H9 (cell line): ENCODE measurements at regions not wholly inside any gene's neighbourhood (a gene's known extent, or its start where the extent isn't known, plus 50 kb on each side); places are given as distances from the start of the nearest gene placed in this dataset.

ENCODE experiments used
- DNase-seq: peaks from one replicate; pipeline ENCODE4 v3.0.0-alpha.2; 2017
- H2AFZ ChIP-seq: one replicate; pipeline ENCODE4 v1.6.1; 2013; ENCODE audit warnings: mild to moderate bottlenecking, low read length, control low read depth, moderate library complexity
- H2AK5ac ChIP-seq: 2 replicates; pipeline ENCODE4 v1.6.1; 2013; ENCODE audit warnings: low read length, control low read depth, mixed read lengths; ENCODE audit not compliant: insufficient read length
- H2BK120ac ChIP-seq: one replicate; pipeline ENCODE4 v1.6.1; 2013; ENCODE audit warnings: low read depth, mild to moderate bottlenecking, low read length, control low read depth, inconsistent platforms; ENCODE audit not compliant: poor library complexity, severe bottlenecking
- H2BK12ac ChIP-seq: 2 replicates; pipeline ENCODE4 v1.6.1; 2013; ENCODE audit warnings: low read length, control low read depth, mixed read lengths, low read depth; ENCODE audit not compliant: insufficient read length
- H2BK15ac ChIP-seq: 2 replicates; pipeline ENCODE4 v1.6.1; 2013; ENCODE audit warnings: low read depth, low read length, control low read depth
- H2BK20ac ChIP-seq: one replicate; pipeline ENCODE4 v1.6.1; 2013; ENCODE audit warnings: low read depth, mild to moderate bottlenecking, low read length, control low read depth, inconsistent platforms; ENCODE audit not compliant: poor library complexity, severe bottlenecking
- H2BK5ac ChIP-seq: 2 replicates; pipeline ENCODE4 v1.6.1; 2013; ENCODE audit warnings: low read length, control low read depth, mixed read lengths; ENCODE audit not compliant: insufficient read length
- H3K14ac ChIP-seq: 2 replicates; pipeline ENCODE4 v1.6.1; 2013; ENCODE audit warnings: low read length, control low read depth; ENCODE audit not compliant: insufficient read depth
- H3K18ac ChIP-seq: 2 replicates; pipeline ENCODE4 v1.6.1; 2013; ENCODE audit warnings: low read depth, mild to moderate bottlenecking, mixed read lengths, low read length, control low read depth; ENCODE audit not compliant: insufficient read length
- H3K23ac ChIP-seq: 2 replicates; pipeline ENCODE4 v1.6.1; 2013; ENCODE audit warnings: low read length, control low read depth, mixed read lengths, low read depth; ENCODE audit not compliant: insufficient read length
- H3K23me2 ChIP-seq: 2 replicates; pipeline ENCODE4 v1.6.1; 2013; ENCODE audit warnings: low read depth, mild to moderate bottlenecking, mixed read lengths, low read length, control low read depth; ENCODE audit not compliant: insufficient read length, poor library complexity, severe bottlenecking
- H3K27ac ChIP-seq: 2 replicates; pipeline ENCODE4 v1.5.1; 2013; ENCODE audit warnings: low read length, control low read depth, mixed read lengths, low read depth; ENCODE audit not compliant: insufficient read length
- H3K27me3 ChIP-seq: 2 replicates; pipeline ENCODE4 v1.6.1; 2013; ENCODE audit warnings: low read length, control low read depth, inconsistent platforms; ENCODE audit not compliant: insufficient read depth
- H3K4ac ChIP-seq: 2 replicates; pipeline ENCODE4 v1.6.1; 2013; ENCODE audit warnings: low read depth, mild to moderate bottlenecking, control low read depth, inconsistent platforms, low read length, moderate library complexity
- H3K4me1 ChIP-seq: 2 replicates; pipeline ENCODE4 v1.6.1; 2013; ENCODE audit warnings: low read length, control low read depth, inconsistent platforms; ENCODE audit not compliant: insufficient read depth
- H3K4me2 ChIP-seq: 2 replicates; pipeline ENCODE4 v1.6.1; 2013; ENCODE audit warnings: low read length, control low read depth, mixed read lengths; ENCODE audit not compliant: insufficient read length, insufficient read depth
- H3K56ac ChIP-seq: 2 replicates; pipeline ENCODE4 v1.6.1; 2013; ENCODE audit warnings: low read depth, mild to moderate bottlenecking, mixed read lengths, low read length, control low read depth; ENCODE audit not compliant: insufficient read length
- H3K79me1 ChIP-seq: 2 replicates; pipeline ENCODE4 v1.6.1; 2013; ENCODE audit warnings: low read depth, mild to moderate bottlenecking, moderate library complexity, low read length, control low read depth, inconsistent platforms; ENCODE audit not compliant: insufficient read depth, poor library complexity, severe bottlenecking
- H3K79me2 ChIP-seq: 2 replicates; pipeline ENCODE4 v1.6.1; 2013; ENCODE audit warnings: low read length, control low read depth, inconsistent platforms; ENCODE audit not compliant: insufficient read depth
- H3K9ac ChIP-seq: 2 replicates; pipeline ENCODE4 v1.6.1; 2013; ENCODE audit warnings: low read length, control low read depth, mixed read lengths; ENCODE audit not compliant: insufficient read length; ENCODE audit errors: extremely low read depth
- H3K9me3 ChIP-seq: one replicate; pipeline ENCODE4 v1.6.1; 2013; ENCODE audit warnings: low read depth, low read length, inconsistent platforms; ENCODE audit not compliant: control insufficient read depth
- H3T11ph ChIP-seq: one replicate; pipeline ENCODE4 v1.6.1; 2013; ENCODE audit warnings: mild to moderate bottlenecking, low read length, control low read depth, inconsistent platforms
- H4K20me1 ChIP-seq: one replicate; pipeline ENCODE4 v1.6.1; 2013; ENCODE audit not compliant: control insufficient read depth, insufficient read length, insufficient read depth
- H4K5ac ChIP-seq: 2 replicates; pipeline ENCODE4 v1.6.1; 2013; ENCODE audit warnings: low read depth, mild to moderate bottlenecking, mixed read lengths, low read length, control low read depth; ENCODE audit not compliant: insufficient read length
- H4K8ac ChIP-seq: replicated peaks from 2 replicates; pipeline ENCODE4 v1.6.1; 2013; ENCODE audit warnings: low read length, control low read depth, mixed read lengths, low read depth; ENCODE audit not compliant: insufficient read length
- H4K91ac ChIP-seq: 2 replicates; pipeline ENCODE4 v1.6.1; 2013; ENCODE audit warnings: low read depth, mild to moderate bottlenecking, moderate library complexity, mixed read lengths, low read length, control low read depth; ENCODE audit not compliant: insufficient read length
- H3K27ac Mint-ChIP-seq, 3 experiments: 2 replicates in 2 of 3; 3 replicates in 1 of 3; pipeline ENCODE4 v1.8.0; 2020 to 2021; ENCODE audit warnings: mixed read lengths in 3 of 3, mild to moderate bottlenecking in 1 of 3, moderate library complexity in 1 of 3
- H3K27me3 Mint-ChIP-seq: 2 replicates; pipeline ENCODE4 v1.8.0; 2021; ENCODE audit warnings: low read depth, mild to moderate bottlenecking, moderate library complexity, mixed read lengths
- H3K36me3 Mint-ChIP-seq, 3 experiments: 2 replicates in 2 of 3; 3 replicates in 1 of 3; pipeline ENCODE4 v1.8.0; 2020 to 2021; ENCODE audit warnings: low read depth in 3 of 3, mixed read lengths in 3 of 3; ENCODE audit not compliant: insufficient read depth in 1 of 3
- H3K4me1 Mint-ChIP-seq, 2 experiments: 2 replicates each; pipeline ENCODE4 v1.8.0; 2020; ENCODE audit warnings: mixed read lengths in 2 of 2
- H3K4me3 Mint-ChIP-seq, 2 experiments: 2 replicates in 1 of 2; 3 replicates in 1 of 2; pipeline ENCODE4 v1.8.0; 2020 to 2021; ENCODE audit warnings: mild to moderate bottlenecking in 2 of 2, mixed read lengths in 2 of 2, moderate library complexity in 1 of 2
- H3K9me3 Mint-ChIP-seq, 2 experiments: 2 replicates in 1 of 2; 3 replicates in 1 of 2; pipeline ENCODE4 v1.8.0; 2020; ENCODE audit warnings: mild to moderate bottlenecking in 2 of 2, mixed read lengths in 2 of 2, moderate library complexity in 1 of 2
- WGBS: extraction: QIAGEN DNeasy Blood & Tissue Kit; methylation state at CpG from one replicate; pipeline ENCODE4 v1.1.7; 2013; ENCODE audit warnings: missing lambda C conversion rate, low lambda C conversion rate, mixed read lengths; ENCODE audit not compliant: insufficient read length; ENCODE audit errors: extremely low coverage; 5-methylcytosine and 5-hydroxymethylcytosine counted together
- TF ChIP-seq, protein P1 (sequence below): fragments of 200-600 bp; sonication (generic); conservative IDR thresholded peaks from 3 replicates; pipeline ENCODE4 v1.8.0; 2021; ENCODE audit warnings: antibody characterized with exemption, mild to moderate bottlenecking

DNA sequence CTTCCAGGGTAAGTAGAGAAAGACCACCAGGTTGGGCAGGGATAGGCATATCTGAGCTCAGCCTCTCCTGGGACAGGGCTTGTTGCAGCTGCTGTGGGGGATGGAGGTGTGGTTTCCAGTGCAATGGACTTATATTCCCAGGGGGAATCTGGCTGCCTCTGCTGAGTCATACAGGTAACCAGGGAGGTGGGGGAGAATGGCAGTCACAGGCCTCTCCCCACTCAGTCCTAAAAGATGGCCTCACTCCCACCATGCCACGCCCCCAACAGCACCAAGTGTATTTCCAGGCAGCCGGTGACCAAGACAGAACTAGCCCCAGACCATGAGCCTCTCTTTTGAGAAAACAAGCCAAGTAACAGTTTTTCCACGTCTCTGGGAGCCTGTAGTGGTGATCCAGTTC is 1240.7 kb downstream of the BRINP3 start:
- no peaks in the 10 kb centered on the region for H4K20me1 ChIP-seq
- H2BK20ac ChIP-seq = no peak overlapping the region
- Mint-ChIP-seq H3K27ac (no peak overlapping the region), H3K4me3 (no peak overlapping the region), H3K36me3 (no peaks in the 10 kb centered on the region), H3K4me1 (peaks cover 0 to 2% of the 10 kb centered on the region in 2 experiments; a peak in 2 of 4 replicates), H3K27me3 (no peaks in the 10 kb centered on the region), H3K9me3 (no peaks in the 10 kb centered on the region; a peak in 1 of 5 replicates)
- H2BK12ac ChIP-seq = no peak overlapping the region
- H4K91ac ChIP-seq = no peak overlapping the region
- no peaks in the 10 kb centered on the region for H3K27me3 ChIP-seq
- no peak overlapping the region for H4K5ac ChIP-seq
- no peaks in the 10 kb centered on the region for H3K4me1 ChIP-seq
- no peak overlapping the region for H3K56ac ChIP-seq
- H2AFZ ChIP-seq = no peak overlapping the region
- H3K9ac ChIP-seq = no peak overlapping the region
- TF ChIP-seq, protein P1, sequence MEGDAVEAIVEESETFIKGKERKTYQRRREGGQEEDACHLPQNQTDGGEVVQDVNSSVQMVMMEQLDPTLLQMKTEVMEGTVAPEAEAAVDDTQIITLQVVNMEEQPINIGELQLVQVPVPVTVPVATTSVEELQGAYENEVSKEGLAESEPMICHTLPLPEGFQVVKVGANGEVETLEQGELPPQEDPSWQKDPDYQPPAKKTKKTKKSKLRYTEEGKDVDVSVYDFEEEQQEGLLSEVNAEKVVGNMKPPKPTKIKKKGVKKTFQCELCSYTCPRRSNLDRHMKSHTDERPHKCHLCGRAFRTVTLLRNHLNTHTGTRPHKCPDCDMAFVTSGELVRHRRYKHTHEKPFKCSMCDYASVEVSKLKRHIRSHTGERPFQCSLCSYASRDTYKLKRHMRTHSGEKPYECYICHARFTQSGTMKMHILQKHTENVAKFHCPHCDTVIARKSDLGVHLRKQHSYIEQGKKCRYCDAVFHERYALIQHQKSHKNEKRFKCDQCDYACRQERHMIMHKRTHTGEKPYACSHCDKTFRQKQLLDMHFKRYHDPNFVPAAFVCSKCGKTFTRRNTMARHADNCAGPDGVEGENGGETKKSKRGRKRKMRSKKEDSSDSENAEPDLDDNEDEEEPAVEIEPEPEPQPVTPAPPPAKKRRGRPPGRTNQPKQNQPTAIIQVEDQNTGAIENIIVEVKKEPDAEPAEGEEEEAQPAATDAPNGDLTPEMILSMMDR = no peak
- H2BK5ac ChIP-seq = no peak overlapping the region
- no peaks in the 10 kb centered on the region for H3K9me3 ChIP-seq
- H3K18ac ChIP-seq = no peak overlapping the region
- H3K4me2 ChIP-seq = no peak overlapping the region
- no CpG with 5 or more reads among the region's 3 CpGs for WGBS
- H3K27ac ChIP-seq = no peak overlapping the region
- H2BK120ac ChIP-seq = no peak overlapping the region
- H3K23me2 ChIP-seq = no peaks in the 10 kb centered on the region
- no peak overlapping the region for H3T11ph ChIP-seq
- no peaks in the 10 kb centered on the region for H3K79me2 ChIP-seq
- H4K8ac ChIP-seq = no peak overlapping the region
- H3K14ac ChIP-seq = no peak overlapping the region
- no peak overlapping the region for H2AK5ac ChIP-seq
- H3K4ac ChIP-seq = no peak overlapping the region
- H2BK15ac ChIP-seq = no peak overlapping the region
- no peak overlapping the region for H3K23ac ChIP-seq
- H3K79me1 ChIP-seq = no peaks in the 10 kb centered on the region
- no peak for DNase-seq
